PFSK-1 (cell line): ENCODE measurements at regions not wholly inside any gene's neighbourhood (a gene's known extent, or its start where the extent isn't known, plus 50 kb on each side); places are given as distances from the start of the nearest gene placed in this dataset.

Experiments used
- FOXP2 ChIP-seq: optimal IDR thresholded peaks from 2 replicates; pipeline ENCODE3; 2011; ENCODE audit warnings: borderline replicate concordance, control low read depth, inconsistent platforms; ENCODE audit not compliant: insufficient read depth; ENCODE audit errors: extremely low read length, extremely low read depth
- POLR2AphosphoS5 ChIP-seq: IDR thresholded peaks from 2 replicates; pipeline ENCODE4 v1.6.1; 2012; ENCODE audit warnings: low read depth, mild to moderate bottlenecking, control low read depth, low read length, moderate library complexity
- REST ChIP-seq, 2 experiments: IDR thresholded peaks; 2 replicates each; pipeline versions ENCODE4 v1.6.1 to v1.8.0; 2011 to 2012; ENCODE audit warnings: low read depth in 2 of 2, low read length in 2 of 2, control low read depth in 1 of 2, inconsistent platforms in 1 of 2, mild to moderate bottlenecking in 1 of 2, moderate library complexity in 1 of 2; ENCODE audit not compliant: insufficient read depth in 1 of 2
- SIN3A ChIP-seq: IDR thresholded peaks from 2 replicates; pipeline ENCODE4 v1.6.1; 2012; ENCODE audit warnings: mild to moderate bottlenecking, low read length, moderate library complexity, borderline replicate concordance; ENCODE audit not compliant: insufficient read depth
- TAF1 ChIP-seq: IDR thresholded peaks from 2 replicates; pipeline ENCODE4 v1.6.1; 2012; ENCODE audit warnings: low read length, control low read depth, borderline replicate concordance; ENCODE audit not compliant: insufficient read depth

- no peak for TF ChIP-seq REST (IDR thresholded peaks at IDR 0.05; ENCODE audit: insufficient read depth in 1 of 2, low read depth in 2 of 2, low read length in 2 of 2)
- no peak for TF ChIP-seq SIN3A
- TF ChIP-seq POLR2AphosphoS5, result no peak
- TF ChIP-seq FOXP2, result no peak
- no peak for TF ChIP-seq TAF1
These were observed 52.6 kb upstream of the RNU6ATAC start for GRCh38 chr9:134216961-134217360.

GRCh38 chr9:134217431-134218210 lies 53.3 kb upstream of the RNU6ATAC start:
- TF ChIP-seq SIN3A (no peak), POLR2AphosphoS5 (no peak), REST (IDR thresholded peaks at IDR 0.05; ENCODE audit: insufficient read depth in 1 of 2, low read depth in 2 of 2, low read length in 2 of 2) (no peak), FOXP2 (no peak), TAF1 (no peak)

GRCh38 chr9:134218230-134218629 lies 53.9 kb upstream of the RNU6ATAC start:
- TF ChIP-seq SIN3A (no peak), FOXP2 (no peak), REST (IDR thresholded peaks at IDR 0.05; ENCODE audit: insufficient read depth in 1 of 2, low read depth in 2 of 2, low read length in 2 of 2) (no peak), POLR2AphosphoS5 (no peak), TAF1 (no peak)

- TF ChIP-seq TAF1 (no peak), FOXP2 (no peak), REST (IDR thresholded peaks at IDR 0.05; ENCODE audit: insufficient read depth in 1 of 2, low read depth in 2 of 2, low read length in 2 of 2) (no peak), POLR2AphosphoS5 (no peak), SIN3A (no peak)
These were observed 55.3 kb upstream of the RNU6ATAC start for GRCh38 chr9:134219646-134220060.

GRCh38 chr9:134220311-134220710 lies 55.9 kb upstream of the RNU6ATAC start:
- TF ChIP-seq TAF1, result no peak
- no peak for TF ChIP-seq SIN3A
- TF ChIP-seq REST (IDR thresholded peaks at IDR 0.05; ENCODE audit: insufficient read depth in 1 of 2, low read depth in 2 of 2, low read length in 2 of 2), result no peak
- TF ChIP-seq POLR2AphosphoS5, result no peak
- TF ChIP-seq FOXP2, result no peak
